ENCODE measurements at regions not wholly inside any gene's neighbourhood (a gene's known extent, or its start where the extent isn't known, plus 50 kb on each side); places are given as distances from the start of the nearest gene placed in this dataset.

GRCh38 chr9:20042128-20042711 lies 253.4 kb upstream of the SLC24A2 start:
- peaks cover 12% of the 10 kb centered on the region for H3K27me3 Mint-ChIP-seq (ENCODE audit: insufficient read depth)
- no peaks in the 10 kb centered on the region for H3K36me3 Mint-ChIP-seq (ENCODE audit: low read depth)
- Histone ChIP-seq H3K27me3 (ENCODE audit: control insufficient read depth, insufficient read depth, low read length, poor library complexity, severe bottlenecking) (peaks cover 37% of the 10 kb centered on the region), H3K9ac (ENCODE audit: extremely low read depth, low read length, poor library complexity, severe bottlenecking) (no peak overlapping the region), H3K4me3 (ENCODE audit: low read length) (no peak overlapping the region), H3K27ac (ENCODE audit: low read depth, low read length) (no peak overlapping the region), H3K4me1 (ENCODE audit: control insufficient read depth, insufficient read depth, low read length) (no peaks in the 10 kb centered on the region), H3K36me3 (ENCODE audit: control insufficient read depth, insufficient read depth, low read length) (no peaks in the 10 kb centered on the region), H3K9me3 (ENCODE audit: control insufficient read depth, low read length) (no peaks in the 10 kb centered on the region)
- peaks cover 12% of the 10 kb centered on the region for H3K4me1 Mint-ChIP-seq
- H3K27ac Mint-ChIP-seq = no peak overlapping the region
- no peaks in the 10 kb centered on the region for H3K9me3 Mint-ChIP-seq
- no peak for DNase-seq
- TF ChIP-seq CTCF (conservative IDR thresholded peaks at IDR 0.05) = no peak
- no peak overlapping the region for H3K4me3 Mint-ChIP-seq

- no peak overlapping the region for H3K4me3 ChIP-seq (ENCODE audit: low read length)
- Mint-ChIP-seq H3K27ac (no peak overlapping the region), H3K4me1 (peaks cover 12% of the 10 kb centered on the region), H3K36me3 (ENCODE audit: low read depth) (no peaks in the 10 kb centered on the region), H3K9me3 (no peaks in the 10 kb centered on the region), H3K27me3 (ENCODE audit: insufficient read depth) (peaks cover 12% of the 10 kb centered on the region), H3K4me3 (no peak overlapping the region)
- H3K9me3 ChIP-seq (ENCODE audit: control insufficient read depth, low read length) = no peaks in the 10 kb centered on the region
- H3K27ac ChIP-seq (ENCODE audit: low read depth, low read length) = no peak overlapping the region
- H3K27me3 ChIP-seq (ENCODE audit: control insufficient read depth, insufficient read depth, low read length, poor library complexity, severe bottlenecking) = peaks cover 32% of the 10 kb centered on the region
- H3K9ac ChIP-seq (ENCODE audit: extremely low read depth, low read length, poor library complexity, severe bottlenecking) = no peak overlapping the region
- H3K4me1 ChIP-seq (ENCODE audit: control insufficient read depth, insufficient read depth, low read length) = no peaks in the 10 kb centered on the region
- 95 to 100% methylated on average over 3 to 5 of the region's 5 CpGs for WGBS, 2 experiments (ENCODE audit: insufficient coverage in 1 of 2, insufficient read length in 1 of 2)
- no peaks in the 10 kb centered on the region for H3K36me3 ChIP-seq (ENCODE audit: control insufficient read depth, insufficient read depth, low read length)
- DNase-seq = no peak
- TF ChIP-seq CTCF (conservative IDR thresholded peaks at IDR 0.05) = no peak
Measured at GRCh38 chr9:20041697-20042081, 252.9 kb upstream of the SLC24A2 start.

GRCh38 chr9:20040991-20041696 lies 252.3 kb upstream of the SLC24A2 start:
- no peaks in the 10 kb centered on the region for H3K9me3 ChIP-seq (ENCODE audit: control insufficient read depth, low read length)
- H3K36me3 ChIP-seq (ENCODE audit: control insufficient read depth, insufficient read depth, low read length) = no peaks in the 10 kb centered on the region
- no peak overlapping the region for H3K27ac ChIP-seq (ENCODE audit: low read depth, low read length)
- no peak overlapping the region for H3K4me3 ChIP-seq (ENCODE audit: low read length)
- Mint-ChIP-seq H3K4me1 (peaks cover 12% of the 10 kb centered on the region), H3K27ac (no peak overlapping the region), H3K27me3 (ENCODE audit: insufficient read depth) (peaks cover 12% of the 10 kb centered on the region), H3K4me3 (no peak overlapping the region), H3K9me3 (no peaks in the 10 kb centered on the region), H3K36me3 (ENCODE audit: low read depth) (no peaks in the 10 kb centered on the region)
- no peak for DNase-seq
- H3K4me1 ChIP-seq (ENCODE audit: control insufficient read depth, insufficient read depth, low read length) = no peaks in the 10 kb centered on the region
- no peak overlapping the region for H3K9ac ChIP-seq (ENCODE audit: extremely low read depth, low read length, poor library complexity, severe bottlenecking)
- peaks cover 27% of the 10 kb centered on the region for H3K27me3 ChIP-seq (ENCODE audit: control insufficient read depth, insufficient read depth, low read length, poor library complexity, severe bottlenecking)
- 93 to 96% methylated on average over 3 to 14 of the region's 14 CpGs for WGBS, 2 experiments (ENCODE audit: insufficient coverage in 1 of 2, insufficient read length in 1 of 2)
- TF ChIP-seq CTCF (conservative IDR thresholded peaks at IDR 0.05) = no peak

All from endodermal cell (in vitro differentiated cells).